C4-2B (cell line): ENCODE measurements at regions not wholly inside any gene's neighbourhood (a gene's known extent, or its start where the extent isn't known, plus 50 kb on each side); places are given as distances from the start of the nearest gene placed in this dataset.

Source experiments
- H3K27ac ChIP-seq: fragments of 450-650 bp; 2 replicates; pipeline ENCODE4 v1.5.1; 2017
- ZFX ChIP-seq: fragments of 450-650 bp; IDR thresholded peaks from 2 replicates; pipeline ENCODE4 v1.6.1; 2017
- TF ChIP-seq, protein P1 (sequence below): fragments of 450-650 bp; conservative IDR thresholded peaks from 2 replicates; pipeline ENCODE4 v1.5.1; 2017; ENCODE audit warnings: mild to moderate bottlenecking

DNA sequence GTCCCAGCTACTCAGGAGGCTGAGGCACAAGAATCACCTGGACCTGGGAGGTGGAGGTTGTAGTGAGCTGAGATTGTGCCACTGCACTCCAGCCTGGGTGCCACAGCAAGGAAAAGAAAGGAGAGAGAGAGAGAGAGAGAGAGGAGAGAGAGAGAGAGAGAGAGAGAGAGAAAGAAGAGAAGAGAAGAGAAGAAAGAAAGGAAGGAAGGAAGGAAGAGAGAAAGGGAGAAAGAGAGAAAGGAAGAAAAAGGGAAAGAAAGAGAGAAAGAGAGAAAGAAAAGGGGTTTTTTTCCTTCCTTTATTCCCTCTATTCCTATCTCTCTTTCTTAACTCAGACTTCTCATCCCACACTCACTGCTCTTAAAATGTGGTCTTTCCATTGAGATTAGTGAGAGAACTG is 238.7 kb upstream of the PRDM1 start:
- TF ChIP-seq ZFX = no peak
- TF ChIP-seq, protein P1, sequence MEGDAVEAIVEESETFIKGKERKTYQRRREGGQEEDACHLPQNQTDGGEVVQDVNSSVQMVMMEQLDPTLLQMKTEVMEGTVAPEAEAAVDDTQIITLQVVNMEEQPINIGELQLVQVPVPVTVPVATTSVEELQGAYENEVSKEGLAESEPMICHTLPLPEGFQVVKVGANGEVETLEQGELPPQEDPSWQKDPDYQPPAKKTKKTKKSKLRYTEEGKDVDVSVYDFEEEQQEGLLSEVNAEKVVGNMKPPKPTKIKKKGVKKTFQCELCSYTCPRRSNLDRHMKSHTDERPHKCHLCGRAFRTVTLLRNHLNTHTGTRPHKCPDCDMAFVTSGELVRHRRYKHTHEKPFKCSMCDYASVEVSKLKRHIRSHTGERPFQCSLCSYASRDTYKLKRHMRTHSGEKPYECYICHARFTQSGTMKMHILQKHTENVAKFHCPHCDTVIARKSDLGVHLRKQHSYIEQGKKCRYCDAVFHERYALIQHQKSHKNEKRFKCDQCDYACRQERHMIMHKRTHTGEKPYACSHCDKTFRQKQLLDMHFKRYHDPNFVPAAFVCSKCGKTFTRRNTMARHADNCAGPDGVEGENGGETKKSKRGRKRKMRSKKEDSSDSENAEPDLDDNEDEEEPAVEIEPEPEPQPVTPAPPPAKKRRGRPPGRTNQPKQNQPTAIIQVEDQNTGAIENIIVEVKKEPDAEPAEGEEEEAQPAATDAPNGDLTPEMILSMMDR = no peak
- H3K27ac ChIP-seq = no peak overlapping the region

DNA sequence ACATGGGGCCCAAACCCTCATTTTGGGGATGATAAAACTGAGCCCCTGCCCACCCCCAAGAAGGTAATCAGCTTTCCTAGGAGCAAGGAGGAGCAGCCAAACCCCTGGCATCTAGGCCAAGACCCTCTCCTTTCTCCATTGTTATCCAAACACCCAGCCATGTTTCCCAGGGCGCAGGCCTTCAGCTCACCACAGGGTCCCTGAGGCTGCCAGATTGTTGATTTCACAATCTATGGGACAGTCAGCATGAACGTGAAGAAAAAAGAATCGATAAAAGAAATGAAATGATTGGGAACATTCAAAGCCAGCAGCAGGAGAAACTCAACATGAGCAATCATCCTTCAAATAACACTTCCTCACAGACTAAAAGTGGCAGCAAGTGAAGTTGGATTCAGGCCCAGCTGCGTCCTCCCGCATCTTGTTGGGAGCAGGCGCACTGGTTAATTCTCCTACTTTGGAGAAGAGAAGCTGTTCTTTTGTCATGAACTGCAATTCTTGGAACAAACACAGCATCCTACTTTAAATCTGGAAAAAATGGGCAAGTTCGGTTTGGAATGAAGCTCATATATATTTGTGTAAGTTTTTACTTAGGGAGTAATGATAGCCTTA is 241.8 kb upstream of the PRDM1 start:
- H3K27ac ChIP-seq = no peak overlapping the region
- no peak for TF ChIP-seq ZFX
- TF ChIP-seq, protein P1 = no peak

DNA sequence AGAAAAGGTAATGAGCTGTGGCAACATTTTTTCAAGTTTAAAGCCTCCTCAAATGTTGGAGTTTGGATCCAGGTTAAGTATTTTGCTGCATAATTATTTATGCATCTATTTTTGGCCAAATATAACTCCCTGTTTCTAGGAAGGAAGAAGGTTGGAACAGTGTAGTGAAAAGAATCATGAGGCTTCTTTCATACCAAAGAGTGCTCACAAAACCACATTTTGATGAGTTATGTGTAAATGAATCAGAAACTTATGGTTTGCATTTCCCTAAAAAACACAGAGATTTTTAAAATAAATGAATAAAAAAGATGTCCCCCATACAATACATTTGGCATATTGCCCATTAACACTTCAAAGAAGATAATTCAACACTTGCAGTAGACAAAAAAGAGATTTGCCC is 246.9 kb upstream of the PRDM1 start:
- H3K27ac ChIP-seq = no peak overlapping the region
- TF ChIP-seq, protein P1 = no peak
- TF ChIP-seq ZFX = no peak

DNA sequence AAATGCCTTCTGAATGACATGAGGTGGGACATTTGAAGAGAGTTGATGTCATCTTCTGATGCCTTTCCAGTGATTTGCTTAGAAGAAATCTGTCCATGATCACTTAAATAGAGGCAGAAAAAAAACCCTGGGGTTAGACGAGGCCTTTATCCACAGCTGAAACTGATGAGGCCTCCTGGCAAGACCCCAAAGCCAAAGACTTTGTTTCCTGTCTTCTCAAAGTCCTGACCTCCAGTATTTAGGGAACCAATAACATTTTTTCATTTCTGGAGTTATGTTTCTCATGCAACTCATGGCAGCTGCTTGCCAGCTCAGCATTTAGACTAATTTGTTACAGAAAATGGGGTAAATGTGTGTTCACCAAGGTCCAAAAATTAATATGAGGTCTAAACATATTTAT is 248.0 kb upstream of the PRDM1 start:
- H3K27ac ChIP-seq = no peak overlapping the region
- TF ChIP-seq ZFX = no peak
- TF ChIP-seq, protein P1 = no peak

DNA sequence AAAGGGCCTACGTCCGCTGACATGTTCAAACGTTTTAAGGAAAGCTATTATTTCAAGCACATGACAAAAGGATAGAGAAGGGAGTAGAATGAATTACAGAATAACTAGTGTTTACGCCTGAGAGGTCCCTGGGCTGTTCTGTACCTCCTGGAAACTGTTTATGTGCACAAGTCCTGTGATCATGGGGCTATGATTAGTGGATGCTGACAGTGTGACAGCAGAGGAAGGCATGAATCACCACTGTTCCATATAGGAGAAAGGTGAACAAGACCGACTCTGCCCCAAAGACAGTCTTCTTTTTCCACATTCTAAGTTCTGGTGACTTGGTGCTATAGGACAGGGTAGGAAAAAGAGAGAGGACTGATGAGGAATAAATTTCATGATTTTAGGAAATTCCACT is 249.2 kb upstream of the PRDM1 start:
- TF ChIP-seq, protein P1 = no peak
- TF ChIP-seq ZFX = no peak
- no peak overlapping the region for H3K27ac ChIP-seq

DNA sequence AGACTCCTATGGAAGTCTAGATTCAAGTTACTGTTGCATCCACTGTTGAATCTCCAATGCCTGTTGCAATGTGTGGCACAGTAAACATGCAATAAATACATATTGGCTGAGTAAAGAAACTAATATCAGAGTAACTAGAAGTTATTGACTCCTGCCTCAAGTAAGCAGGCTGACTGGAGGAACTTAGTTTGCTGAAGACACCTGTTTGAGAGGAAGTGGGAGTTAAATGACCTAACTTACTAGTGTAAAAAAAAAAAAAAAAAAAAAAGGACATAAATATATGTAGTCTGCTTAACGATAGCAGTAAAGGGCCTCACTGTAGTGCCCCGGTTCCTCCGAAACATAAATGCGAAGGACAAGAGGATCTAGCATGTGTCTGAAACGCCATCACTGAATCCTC is 249.8 kb upstream of the PRDM1 start:
- no peak overlapping the region for H3K27ac ChIP-seq

DNA sequence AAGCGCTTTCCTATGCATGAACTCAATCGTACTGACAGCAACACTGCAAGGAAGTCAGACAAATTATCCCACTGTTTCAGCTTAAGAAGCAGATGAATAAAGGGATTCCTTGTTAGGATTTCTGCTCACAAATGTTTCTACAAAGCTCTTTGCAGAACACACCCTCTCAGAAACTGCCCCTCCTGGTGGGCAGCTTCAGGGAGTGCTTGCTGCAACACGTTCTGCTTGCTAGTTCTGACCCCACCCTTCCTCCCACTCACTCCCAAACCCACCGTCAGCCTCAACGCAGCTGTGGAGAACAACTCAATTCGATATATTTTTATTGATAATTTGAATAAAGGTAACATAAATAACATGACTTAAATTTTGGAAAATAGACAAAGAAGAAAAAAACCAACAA is 250.8 kb upstream of the PRDM1 start:
- TF ChIP-seq, protein P1 = peak; percentile 21
- TF ChIP-seq ZFX = no peak
- H3K27ac ChIP-seq = no peak overlapping the region

More for the DNA sequence above, 249.8 kb upstream of the PRDM1 start:
- TF ChIP-seq, protein P1 = no peak
- TF ChIP-seq ZFX = no peak
